ENCODE measurements at regions not wholly inside any gene's neighbourhood (a gene's known extent, or its start where the extent isn't known, plus 50 kb on each side); places are given as distances from the start of the nearest gene placed in this dataset.

- TF ChIP-seq CTCF (IDR thresholded peaks at IDR 0.05): no peak
- TF ChIP-seq POLR2A (IDR thresholded peaks at IDR 0.05): no peak
These were observed 189.4 kb downstream of the PCDH17 start for GRCh38 chr13:57820924-57821323.
